ENCODE measurements at regions not wholly inside any gene's neighbourhood (a gene's known extent, or its start where the extent isn't known, plus 50 kb on each side); places are given as distances from the start of the nearest gene placed in this dataset.
A peak's percentile ranks its signal among the peaks of the same experiment; 100 is the strongest.

GRCh38 chr2:136251197-136251884 is 133.4 kb upstream of the CXCR4 start:
- in situ Hi-C loops (cut with HindIII; ENCODE audit: low sequenced_read_pairs) = no loop called here
- no peak for DNase-seq (ENCODE audit: low read depth, low spot score)
- H3K4me3 ChIP-seq (ENCODE audit: low read depth, low read length) = no peak overlapping the region
- no peak for TF ChIP-seq CTCF (IDR thresholded peaks at IDR 0.05; ENCODE audit: low read depth, low read length)

- DNase-seq (ENCODE audit: low read depth, low spot score) = no peak
- no peak overlapping the region for H3K4me3 ChIP-seq (ENCODE audit: low read depth, low read length)
- in situ Hi-C loops (cut with HindIII; ENCODE audit: low sequenced_read_pairs) = no loop called here
- no peak for TF ChIP-seq CTCF (IDR thresholded peaks at IDR 0.05; ENCODE audit: low read depth, low read length)
Observed at GRCh38 chr2:136250131-136250530, 132.2 kb upstream of the CXCR4 start.

GRCh38 chr2:136248907-136249306 is 131.0 kb upstream of the CXCR4 start:
- no peak for DNase-seq (ENCODE audit: low read depth, low spot score)
- H3K4me3 ChIP-seq (ENCODE audit: low read depth, low read length) = no peak overlapping the region
- in situ Hi-C loops (cut with HindIII; ENCODE audit: low sequenced_read_pairs) = no loop called here
- no peak for TF ChIP-seq CTCF (IDR thresholded peaks at IDR 0.05; ENCODE audit: low read depth, low read length)

- in situ Hi-C loops (cut with HindIII; ENCODE audit: low sequenced_read_pairs) = no loop called here
- peak; percentile 39 for DNase-seq (ENCODE audit: low read depth, low spot score)
- no peak overlapping the region for H3K4me3 ChIP-seq (ENCODE audit: low read depth, low read length)
- no peak for TF ChIP-seq CTCF (IDR thresholded peaks at IDR 0.05; ENCODE audit: low read depth, low read length)
Observed at GRCh38 chr2:136248242-136248641, 130.3 kb upstream of the CXCR4 start.

- DNase-seq (ENCODE audit: low read depth, low spot score) = peak; percentile 19
- no peak for TF ChIP-seq CTCF (IDR thresholded peaks at IDR 0.05; ENCODE audit: low read depth, low read length)
- in situ Hi-C loops (cut with HindIII; ENCODE audit: low sequenced_read_pairs) = no loop called here
- H3K4me3 ChIP-seq (ENCODE audit: low read depth, low read length) = no peak overlapping the region
Observed at GRCh38 chr2:136247204-136247950, 129.4 kb upstream of the CXCR4 start.

GRCh38 chr2:136246086-136246669 is 128.2 kb upstream of the CXCR4 start:
- in situ Hi-C loops (cut with HindIII; ENCODE audit: low sequenced_read_pairs) = no loop called here
- no peak overlapping the region for H3K4me3 ChIP-seq (ENCODE audit: low read depth, low read length)
- DNase-seq (ENCODE audit: low read depth, low spot score) = peak; percentile 10

More at GRCh38 chr2:136246086-136246669, 128.2 kb upstream of the CXCR4 start:
- TF ChIP-seq CTCF (IDR thresholded peaks at IDR 0.05; ENCODE audit: low read depth, low read length) = no peak

All from astrocyte of the spinal cord (primary cell).